AG09309 (cell line): ENCODE measurements at regions not wholly inside any gene's neighbourhood (a gene's known extent, or its start where the extent isn't known, plus 50 kb on each side); places are given as distances from the start of the nearest gene placed in this dataset.
"Not testable (repeated sequence)": the region's sequence is repeated elsewhere in the genome, so short reads cannot be mapped to it uniquely, and the experiment has no call there.

Experiments used
- DNase-seq: peaks from one replicate; pipeline ENCODE4 v3.0.0-alpha.2; 2010; ENCODE audit warnings: low read depth
- H3K4me3 ChIP-seq: 2 replicates; pipeline ENCODE4 v1.5.1; 2011; ENCODE audit warnings: mild to moderate bottlenecking, low read depth, low read length, moderate library complexity; ENCODE audit not compliant: control insufficient read depth
- TF ChIP-seq, protein P1 (sequence below): IDR thresholded peaks from 2 replicates; pipeline ENCODE4 v1.5.1; 2011; ENCODE audit warnings: mild to moderate bottlenecking, low read depth, low read length, inconsistent platforms; ENCODE audit not compliant: insufficient read depth, control insufficient read depth; ENCODE audit errors: missing control alignments

- H3K4me3 ChIP-seq: no peak overlapping the region
- no peak for DNase-seq
- TF ChIP-seq, protein P1, sequence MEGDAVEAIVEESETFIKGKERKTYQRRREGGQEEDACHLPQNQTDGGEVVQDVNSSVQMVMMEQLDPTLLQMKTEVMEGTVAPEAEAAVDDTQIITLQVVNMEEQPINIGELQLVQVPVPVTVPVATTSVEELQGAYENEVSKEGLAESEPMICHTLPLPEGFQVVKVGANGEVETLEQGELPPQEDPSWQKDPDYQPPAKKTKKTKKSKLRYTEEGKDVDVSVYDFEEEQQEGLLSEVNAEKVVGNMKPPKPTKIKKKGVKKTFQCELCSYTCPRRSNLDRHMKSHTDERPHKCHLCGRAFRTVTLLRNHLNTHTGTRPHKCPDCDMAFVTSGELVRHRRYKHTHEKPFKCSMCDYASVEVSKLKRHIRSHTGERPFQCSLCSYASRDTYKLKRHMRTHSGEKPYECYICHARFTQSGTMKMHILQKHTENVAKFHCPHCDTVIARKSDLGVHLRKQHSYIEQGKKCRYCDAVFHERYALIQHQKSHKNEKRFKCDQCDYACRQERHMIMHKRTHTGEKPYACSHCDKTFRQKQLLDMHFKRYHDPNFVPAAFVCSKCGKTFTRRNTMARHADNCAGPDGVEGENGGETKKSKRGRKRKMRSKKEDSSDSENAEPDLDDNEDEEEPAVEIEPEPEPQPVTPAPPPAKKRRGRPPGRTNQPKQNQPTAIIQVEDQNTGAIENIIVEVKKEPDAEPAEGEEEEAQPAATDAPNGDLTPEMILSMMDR: no peak
These were observed 89.0 kb upstream of the SERTAD2 start for GRCh38 chr2:64742678-64743077.

GRCh38 chr2:64743739-64744330 is 90.1 kb upstream of the SERTAD2 start:
- TF ChIP-seq, protein P1: no peak
- no peak overlapping the region for H3K4me3 ChIP-seq

GRCh38 chr2:64745562-64745961 is 91.8 kb upstream of the SERTAD2 start:
- TF ChIP-seq, protein P1: no peak
- no peak overlapping the region for H3K4me3 ChIP-seq
- no peak for DNase-seq

More at GRCh38 chr2:64743739-64744330, 90.1 kb upstream of the SERTAD2 start:
- no peak for DNase-seq

- H3K4me3 ChIP-seq, DNase-seq: not testable (repeated sequence)
These were observed 94.0 kb upstream of the SERTAD2 start for GRCh38 chr2:64747690-64748091.

GRCh38 chr2:64748147-64748546 is 94.4 kb upstream of the SERTAD2 start:
- TF ChIP-seq, protein P1: no peak
- H3K4me3 ChIP-seq: no peak overlapping the region
- DNase-seq: no peak

- peak overlapping the region; percentile 95 for H3K4me3 ChIP-seq
- TF ChIP-seq, protein P1: no peak
- DNase-seq: no peak
These were observed 94.8 kb upstream of the SERTAD2 start for GRCh38 chr2:64748561-64748960.

- peak overlapping the region; percentile 95 for H3K4me3 ChIP-seq
- TF ChIP-seq, protein P1: no peak
- no peak for DNase-seq
These were observed 95.7 kb upstream of the SERTAD2 start for GRCh38 chr2:64749446-64749845.
